Smooth muscle cell (in vitro differentiated cells): ENCODE measurements at regions not wholly inside any gene's neighbourhood (a gene's known extent, or its start where the extent isn't known, plus 50 kb on each side); places are given as distances from the start of the nearest gene placed in this dataset.

Experiments used
- DNase-seq: peaks from one replicate; lab custom pipeline; 2025; ENCODE audit not compliant: unreplicated experiment; lab: John Stamatoyannopoulos, UW
- H2AFZ ChIP-seq: fragments of 200-600 bp; sonication (generic); 2 replicates; pipeline ENCODE4 v1.6.0; 2016; ENCODE audit warnings: antibody characterized with exemption, low read depth, mild to moderate bottlenecking
- H3F3A ChIP-seq: fragments of 200-600 bp; sonication (generic); 2 replicates; pipeline ENCODE4 v1.6.0; 2017; ENCODE audit warnings: antibody characterized with exemption, low read depth
- H3K27ac ChIP-seq: fragments of 200-600 bp; sonication (generic); 2 replicates; pipeline ENCODE4 v1.5.1; 2016; ENCODE audit warnings: low read depth, mild to moderate bottlenecking
- H3K27me3 ChIP-seq: fragments of 200-600 bp; sonication (generic); 2 replicates; pipeline ENCODE4 v1.6.1; 2016; ENCODE audit warnings: low read depth, mild to moderate bottlenecking
- H3K36me3 ChIP-seq: fragments of 200-600 bp; sonication (generic); 2 replicates; pipeline ENCODE4 v1.5.1; 2016; ENCODE audit warnings: low read depth
- H3K4me1 ChIP-seq: fragments of 200-600 bp; sonication (generic); 2 replicates; pipeline ENCODE4 v1.5.1; 2016; ENCODE audit warnings: low read depth
- H3K4me2 ChIP-seq: fragments of 200-600 bp; sonication (generic); 2 replicates; pipeline ENCODE4 v1.6.0; 2016; ENCODE audit warnings: mild to moderate bottlenecking
- H3K4me3 ChIP-seq: fragments of 200-600 bp; sonication (generic); 2 replicates; pipeline ENCODE4 v1.5.1; 2016; ENCODE audit warnings: mild to moderate bottlenecking
- H3K79me2 ChIP-seq: fragments of 200-600 bp; sonication (generic); 2 replicates; pipeline ENCODE4 v1.6.0; 2016; ENCODE audit warnings: low read depth, mild to moderate bottlenecking
- H3K9ac ChIP-seq: fragments of 200-600 bp; sonication (generic); 2 replicates; pipeline ENCODE4 v1.6.0; 2016; ENCODE audit warnings: low read depth
- H3K9me3 ChIP-seq: fragments of 200-600 bp; sonication (generic); replicated peaks from 2 replicates; pipeline ENCODE4 v1.5.1; 2016; ENCODE audit warnings: low read depth
- H4K20me1 ChIP-seq: fragments of 200-600 bp; sonication (generic); 2 replicates; pipeline ENCODE4 v1.6.0; 2016; ENCODE audit warnings: low read depth
- CTCF ChIP-seq: fragments of 200-600 bp; sonication (generic); IDR thresholded peaks from 2 replicates; pipeline ENCODE4 v1.5.1; 2017; ENCODE audit warnings: borderline replicate concordance, mild to moderate bottlenecking, antibody characterized with exemption; ENCODE audit not compliant: insufficient read depth, poor library complexity, severe bottlenecking
- WGBS: methylation state at CpG from one replicate; pipeline ENCODE4 v1.1.7; 2016; ENCODE audit warnings: low lambda C conversion rate; 5-methylcytosine and 5-hydroxymethylcytosine counted together

DNA sequence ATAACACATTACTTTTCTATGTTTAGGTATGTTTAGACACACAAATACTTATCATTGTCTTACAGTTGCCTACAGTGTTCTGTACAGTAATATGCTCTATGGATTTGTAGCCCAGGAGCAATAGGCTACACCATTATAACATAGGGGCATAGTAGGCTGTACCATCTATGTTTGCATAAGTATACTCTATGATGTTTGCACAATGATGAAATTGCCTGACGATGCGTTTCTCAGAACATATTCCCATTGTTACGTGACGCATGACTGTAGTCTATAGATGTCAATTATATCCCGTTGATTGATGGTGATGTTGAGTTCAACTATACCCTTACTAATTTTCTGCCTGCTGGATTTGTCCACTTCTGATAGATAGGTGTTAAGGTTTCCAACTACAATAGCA is 139.4 kb upstream of the PFN2 start:
- Histone ChIP-seq H3K4me1 (peaks cover 37% of the 10 kb centered on the region), H3K4me2 (no peak overlapping the region), H3K27me3 (no peaks in the 10 kb centered on the region), H3K4me3 (no peak overlapping the region), H3K9ac (no peak overlapping the region), H3K9me3 (no peaks in the 10 kb centered on the region), H3K27ac (no peak overlapping the region), H3K79me2 (no peaks in the 10 kb centered on the region), H3K36me3 (no peaks in the 10 kb centered on the region), H2AFZ (no peak overlapping the region), H4K20me1 (no peaks in the 10 kb centered on the region), H3F3A (peaks cover 12% of the 10 kb centered on the region)
- WGBS, result 95% methylated on average over 5 of the region's 5 CpGs
- TF ChIP-seq CTCF, result no peak
- no peak for DNase-seq

GRCh38 chr3:150107429-150108175 is 136.9 kb upstream of the PFN2 start:
- Histone ChIP-seq H4K20me1 (no peaks in the 10 kb centered on the region), H3K4me2 (peak overlapping the region; percentile 28), H3K4me1 (peaks cover 28% of the 10 kb centered on the region), H2AFZ (peak overlapping the region; percentile 45), H3K36me3 (no peaks in the 10 kb centered on the region), H3K9me3 (no peaks in the 10 kb centered on the region), H3K79me2 (no peaks in the 10 kb centered on the region), H3K27ac (peak overlapping the region; percentile 58), H3K27me3 (no peaks in the 10 kb centered on the region), H3K4me3 (no peak overlapping the region), H3F3A (peaks cover 12% of the 10 kb centered on the region), H3K9ac (no peak overlapping the region)
- no peak for DNase-seq
- WGBS, result 36% methylated on average over 5 of the region's 5 CpGs
- no peak for TF ChIP-seq CTCF

GRCh38 chr3:150106740-150107428 is 136.2 kb upstream of the PFN2 start:
- Histone ChIP-seq H3K27me3 (no peaks in the 10 kb centered on the region), H3F3A (peaks cover 12% of the 10 kb centered on the region), H3K36me3 (no peaks in the 10 kb centered on the region), H3K9me3 (no peaks in the 10 kb centered on the region), H4K20me1 (no peaks in the 10 kb centered on the region), H3K9ac (no peak overlapping the region), H3K4me3 (no peak overlapping the region), H3K79me2 (no peaks in the 10 kb centered on the region), H3K4me2 (peak overlapping the region; percentile 28), H3K4me1 (peaks cover 28% of the 10 kb centered on the region), H2AFZ (no peak overlapping the region), H3K27ac (peak overlapping the region; percentile 58)
- DNase-seq, result no peak
- TF ChIP-seq CTCF, result no peak
- WGBS, result 2% methylated on average over 2 of the region's 2 CpGs
